ENCODE measurements at regions not wholly inside any gene's neighbourhood (a gene's known extent, or its start where the extent isn't known, plus 50 kb on each side); places are given as distances from the start of the nearest gene placed in this dataset.
A peak's percentile ranks its signal among the peaks of the same experiment; 100 is the strongest.

DNA sequence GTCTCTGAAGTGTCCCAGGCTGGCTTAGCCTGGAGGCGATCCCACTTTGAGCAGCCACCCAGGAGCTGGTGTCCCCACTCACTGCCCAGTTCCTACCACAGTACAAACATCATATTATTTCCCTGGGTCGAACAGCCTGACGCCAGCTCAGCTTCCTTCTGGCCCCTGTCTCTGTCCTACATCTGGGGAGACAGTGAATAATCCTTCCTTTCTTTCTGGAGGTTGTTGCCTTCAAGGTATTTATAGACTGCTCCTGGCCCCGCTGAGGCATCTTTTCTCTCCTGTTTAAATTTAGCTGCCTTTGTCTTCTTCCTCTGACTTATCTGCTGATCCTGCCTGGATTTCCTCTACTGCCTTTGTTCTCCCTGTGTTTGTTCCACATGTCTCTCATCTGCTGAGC lies 56.8 kb upstream of the LRRC55 start:
- no peak for DNase-seq (ENCODE audit: low read depth in 1 of 2, low spot score in 1 of 2)
- Histone ChIP-seq H3K27ac (peak overlapping the region in 1 of 2 experiments; percentile 42; a peak in 1 of 6 replicates), H3K4me1 (peaks cover 11% of the 10 kb centered on the region), H3K4me3 (no peak overlapping the region), H3K4me2 (no peak overlapping the region), H3K9me3 (no peaks in the 10 kb centered on the region)
- FAIRE-seq: no peak
- ChIA-PET CTCF (interaction anchor here (0.7 to 3.1 kb wide), 6 partner anchors 9 to 145 kb away, joined by 3 to 13 read pairs (median 4); no protein-coding TSS in a partner anchor), POLR2A (no interaction called here)
- ATAC-seq: no peak
- TF ChIP-seq MAFK (IDR thresholded peaks at IDR 0.05; ENCODE audit: partially characterized antibody) (no peak), ZSCAN20 (CRISPR knock-in tag; IDR thresholded peaks at IDR 0.05) (no peak), TP53 (CRISPR knock-in tag; IDR thresholded peaks at IDR 0.05) (no peak), KDM5A (IDR thresholded peaks at IDR 0.05) (no peak), NFE2L2 (conservative IDR thresholded peaks at IDR 0.05; ENCODE audit: low read length) (no peak), CTCF (IDR thresholded peaks at IDR 0.05) (no peak), SMC3 (IDR thresholded peaks at IDR 0.05) (no peak), NR3C1 (IDR thresholded peaks at IDR 0.05) (no peak), MAX (IDR thresholded peaks at IDR 0.05) (no peak), RFX5 (IDR thresholded peaks at IDR 0.05) (no peak)
- TF ChIP-seq, protein P1, sequence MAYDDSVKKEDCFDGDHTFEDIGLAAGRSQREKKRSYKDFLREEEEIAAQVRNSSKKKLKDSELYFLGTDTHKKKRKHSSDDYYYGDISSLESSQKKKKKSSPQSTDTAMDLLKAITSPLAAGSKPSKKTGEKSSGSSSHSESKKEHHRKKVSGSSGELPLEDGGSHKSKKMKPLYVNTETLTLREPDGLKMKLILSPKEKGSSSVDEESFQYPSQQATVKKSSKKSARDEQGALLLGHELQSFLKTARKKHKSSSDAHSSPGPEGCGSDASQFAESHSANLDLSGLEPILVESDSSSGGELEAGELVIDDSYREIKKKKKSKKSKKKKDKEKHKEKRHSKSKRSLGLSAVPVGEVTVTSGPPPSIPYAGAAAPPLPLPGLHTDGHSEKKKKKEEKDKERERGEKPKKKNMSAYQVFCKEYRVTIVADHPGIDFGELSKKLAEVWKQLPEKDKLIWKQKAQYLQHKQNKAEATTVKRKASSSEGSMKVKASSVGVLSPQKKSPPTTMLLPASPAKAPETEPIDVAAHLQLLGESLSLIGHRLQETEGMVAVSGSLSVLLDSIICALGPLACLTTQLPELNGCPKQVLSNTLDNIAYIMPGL (CRISPR knock-in tag; IDR thresholded peaks at IDR 0.05; ENCODE audit: borderline replicate concordance): no peak
- TF ChIP-seq, protein P2, sequence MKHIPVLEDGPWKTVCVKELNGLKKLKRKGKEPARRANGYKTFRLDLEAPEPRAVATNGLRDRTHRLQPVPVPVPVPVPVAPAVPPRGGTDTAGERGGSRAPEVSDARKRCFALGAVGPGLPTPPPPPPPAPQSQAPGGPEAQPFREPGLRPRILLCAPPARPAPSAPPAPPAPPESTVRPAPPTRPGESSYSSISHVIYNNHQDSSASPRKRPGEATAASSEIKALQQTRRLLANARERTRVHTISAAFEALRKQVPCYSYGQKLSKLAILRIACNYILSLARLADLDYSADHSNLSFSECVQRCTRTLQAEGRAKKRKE (CRISPR knock-in tag; IDR thresholded peaks at IDR 0.05; ENCODE audit: low read depth): no peak
- WGBS (ENCODE audit: missing lambda C conversion rate): 93% methylated on average over 4 of the region's 4 CpGs

DNA sequence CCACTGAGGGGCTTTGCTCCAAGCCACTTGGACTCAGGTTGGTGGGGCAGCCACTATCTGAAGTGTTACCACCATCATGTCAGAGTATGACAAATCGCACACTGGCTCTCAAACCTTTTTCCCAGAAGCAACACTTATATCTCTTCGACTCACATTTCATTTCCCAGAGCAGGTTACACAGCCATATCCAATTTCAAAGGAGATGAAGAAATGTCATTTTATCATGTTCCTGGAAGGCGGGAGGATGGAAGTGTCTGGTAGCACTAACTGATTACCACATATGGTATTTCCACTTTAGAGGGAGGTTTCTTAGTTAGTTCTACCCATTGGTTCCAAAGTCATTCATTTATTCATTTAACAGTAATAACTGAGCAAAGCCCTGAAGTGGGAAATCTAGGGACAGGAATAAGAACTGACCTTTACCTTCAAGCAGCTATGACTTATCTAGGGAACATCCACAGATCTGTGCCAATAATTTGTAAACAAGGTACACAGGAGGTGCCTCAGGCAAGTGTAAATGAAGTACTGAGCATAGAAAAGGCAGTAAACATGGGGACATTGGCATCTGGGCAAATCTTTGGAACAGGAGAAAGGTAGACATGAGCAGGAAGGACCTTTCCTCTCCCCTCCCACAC lies 54.9 kb upstream of the LRRC55 start:
- no peak for ATAC-seq
- DNase-seq (ENCODE audit: low read depth in 1 of 2, low spot score in 1 of 2): peak in 1 of 2 experiments; percentile 29
- ChIA-PET POLR2A (interaction anchor here (0.6 kb wide), 1 partner anchor 279 kb away, joined by 3 read pairs; no protein-coding TSS in a partner anchor), CTCF (no interaction called here)
- Histone ChIP-seq H3K4me2 (peak overlapping the region; percentile 31), H3K4me3 (no peak overlapping the region), H3K9me3 (no peaks in the 10 kb centered on the region), H3K4me1 (peaks cover 11% of the 10 kb centered on the region), H3K27ac (peak overlapping the region in 1 of 2 experiments; percentile 59; a peak in 2 of 6 replicates)
- WGBS (ENCODE audit: missing lambda C conversion rate): 71% methylated on average over 3 of the region's 3 CpGs
- TF ChIP-seq FOXS1 (CRISPR knock-in tag; IDR thresholded peaks at IDR 0.05) (no peak), ZNF302 (CRISPR knock-in tag; IDR thresholded peaks at IDR 0.05) (no peak), RFX5 (IDR thresholded peaks at IDR 0.05) (no peak), HOXB5 (CRISPR knock-in tag; IDR thresholded peaks at IDR 0.05) (no peak)
- no peak for FAIRE-seq

- H3K9me3 ChIP-seq: no peaks in the 10 kb centered on the region
- FAIRE-seq (peak; percentile 65), DNase-seq (ENCODE audit: low read depth in 1 of 2, low spot score in 1 of 2) (peak in 1 of 2 experiments; percentile 45), ATAC-seq (peak; percentile 64 to 91; a peak in 4 of 6 replicates)
- TF ChIP-seq CTCF (IDR thresholded peaks at IDR 0.05) (peak; percentile 39), CHD2 (IDR thresholded peaks at IDR 0.05; ENCODE audit: low read length, partially characterized antibody) (no peak), SMC3 (IDR thresholded peaks at IDR 0.05) (peak; percentile 57), RAD21 (conservative IDR thresholded peaks at IDR 0.05 in 1 of 2, IDR thresholded peaks at IDR 0.05 in 1 of 2) (peak; percentile 57 to 72)
- CTCF ChIA-PET: interaction anchor here (1.0 to 8.2 kb wide), 6 partner anchors 10 to 290 kb away, joined by 3 to 44 read pairs (median 4); no protein-coding TSS in a partner anchor
- H3K4me3 ChIP-seq: no peak overlapping the region
- POLR2A ChIA-PET: no interaction called here
- H3K4me2 ChIP-seq: no peak overlapping the region
- peaks cover 11% of the 10 kb centered on the region for H3K4me1 ChIP-seq
- 83% methylated on average over 8 of the region's 8 CpGs for WGBS (ENCODE audit: missing lambda C conversion rate)
- peak overlapping the region in 1 of 2 experiments; percentile 37; a peak in 2 of 6 replicates for H3K27ac ChIP-seq
Measured at GRCh38 chr11:57131080-57131790, 50.5 kb upstream of the LRRC55 start.
